DMS 273 (cell line): ENCODE measurements at regions not wholly inside any gene's neighbourhood (a gene's known extent, or its start where the extent isn't known, plus 50 kb on each side); places are given as distances from the start of the nearest gene placed in this dataset.
A peak's percentile ranks its signal among the peaks of the same experiment; 100 is the strongest.

Experiments used
- DNase-seq: peaks from one replicate; lab custom pipeline; 2025; ENCODE audit not compliant: unreplicated experiment; lab: John Stamatoyannopoulos, UW

GRCh38 chr2:62596061-62596921, 90.3 kb upstream of the TMEM17 start:
- DNase-seq = peak; percentile 20

- no peak for DNase-seq
Measured at GRCh38 chr2:62595474-62595873, 89.5 kb upstream of the TMEM17 start.

- DNase-seq = no peak
Measured at GRCh38 chr2:62593825-62594224, 87.8 kb upstream of the TMEM17 start.

- DNase-seq = no peak
Measured at GRCh38 chr2:62591491-62591890, 85.5 kb upstream of the TMEM17 start.

GRCh38 chr2:62589691-62590356, 83.8 kb upstream of the TMEM17 start:
- no peak for DNase-seq

- peak; percentile 20 for DNase-seq
Measured at GRCh38 chr2:62587592-62587991, 81.6 kb upstream of the TMEM17 start.

GRCh38 chr2:62586981-62587380, 81.0 kb upstream of the TMEM17 start:
- no peak for DNase-seq

GRCh38 chr2:62578803-62579640, 73.0 kb upstream of the TMEM17 start:
- no peak for DNase-seq

GRCh38 chr2:62577994-62578781, 72.2 kb upstream of the TMEM17 start:
- no peak for DNase-seq

GRCh38 chr2:62576276-62576939, 70.4 kb upstream of the TMEM17 start:
- no peak for DNase-seq

GRCh38 chr2:62573936-62574335, 67.9 kb upstream of the TMEM17 start:
- DNase-seq = no peak

GRCh38 chr2:62573137-62573731, 67.2 kb upstream of the TMEM17 start:
- no peak for DNase-seq

- no peak for DNase-seq
Measured at GRCh38 chr2:62570861-62571698, 65.1 kb upstream of the TMEM17 start.

- no peak for DNase-seq
Measured at GRCh38 chr2:62569907-62570841, 64.2 kb upstream of the TMEM17 start.

- DNase-seq = no peak
Measured at GRCh38 chr2:62568983-62569837, 63.2 kb upstream of the TMEM17 start.

GRCh38 chr2:62568074-62568473, 62.1 kb upstream of the TMEM17 start:
- DNase-seq = no peak

GRCh38 chr2:62567669-62568068, 61.7 kb upstream of the TMEM17 start:
- DNase-seq = no peak
